ENCODE measurements at regions not wholly inside any gene's neighbourhood (a gene's known extent, or its start where the extent isn't known, plus 50 kb on each side); places are given as distances from the start of the nearest gene placed in this dataset.

DNA sequence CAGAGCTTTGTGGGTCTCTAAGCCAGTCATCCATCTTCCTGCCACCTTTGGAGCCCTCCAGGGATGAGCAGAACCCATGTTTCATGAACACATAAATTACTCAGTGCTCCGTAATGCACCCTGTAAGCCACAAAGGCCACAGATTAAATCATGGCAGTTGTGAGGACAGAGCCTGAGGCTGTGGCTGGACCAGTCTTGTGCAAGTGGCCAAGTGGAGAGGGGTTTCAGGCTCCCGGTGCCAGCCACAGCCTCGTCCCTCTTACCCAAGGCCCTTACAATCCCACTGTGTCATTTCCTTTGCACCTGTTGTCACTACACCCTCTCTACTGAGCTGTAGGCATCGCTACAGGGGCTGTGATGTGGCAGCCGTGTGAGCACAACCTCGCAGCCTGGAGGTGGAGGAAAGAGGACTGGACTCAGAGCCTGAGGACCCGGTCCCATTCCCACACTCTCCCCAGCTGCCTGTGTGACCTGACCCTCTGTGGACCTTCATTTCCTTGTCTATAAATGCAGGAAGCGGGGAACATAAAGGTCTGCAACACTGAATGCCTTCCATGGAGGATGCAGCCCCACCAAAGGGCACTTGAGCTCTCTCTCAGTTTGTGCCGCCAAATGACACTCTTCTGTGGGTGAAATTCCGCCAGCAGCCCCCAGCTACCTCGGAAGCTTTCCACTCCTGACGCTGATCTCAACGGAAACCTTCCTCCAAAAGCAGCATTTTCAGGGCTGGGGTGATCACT lies 792.0 kb downstream of the UQCRFS1 start:
- BruUV-seq (replicated peaks), result no TSS peak
- DNase-seq (ENCODE audit: low read depth, low spot score), result no peak
- Histone ChIP-seq H3K9ac (ENCODE audit: control insufficient read depth, insufficient read depth, low read length) (no peak overlapping the region), H4K20me1 (ENCODE audit: control insufficient read depth, insufficient read depth) (no peaks in the 10 kb centered on the region), H3K79me2 (ENCODE audit: control insufficient read depth, insufficient read depth, low read length) (no peaks in the 10 kb centered on the region), H3K27me3 (replicated peaks in 1 of 2; ENCODE audit: control insufficient read depth in 2 of 2, insufficient read depth in 2 of 2, low read length in 1 of 2) (no peaks in the 10 kb centered on the region), H3K4me2 (ENCODE audit: control insufficient read depth, insufficient read depth) (no peak overlapping the region), H3K27ac (ENCODE audit: control insufficient read depth, insufficient read depth) (no peak overlapping the region), H3K4me3 (no peak overlapping the region), H3K36me3 (ENCODE audit: control insufficient read depth in 2 of 2, insufficient read depth in 2 of 2, low read length in 1 of 2) (no peaks in the 10 kb centered on the region), H3K4me1 (ENCODE audit: control insufficient read depth, insufficient read depth, low read length) (no peaks in the 10 kb centered on the region), H3K9me3 (replicated peaks; ENCODE audit: control insufficient read depth, insufficient read depth, low read length) (no peaks in the 10 kb centered on the region; the same call in 2 of the 3 replicates), H2AFZ (ENCODE audit: control insufficient read depth, low read depth, low read length) (no peak overlapping the region)
- ATAC-seq, result no peak
- CTCF ChIA-PET, result no interaction called here
- POLR2A ChIA-PET, result interaction anchor here (0.6 kb wide), 1 partner anchor 586 kb away, joined by 3 read pairs; no protein-coding TSS in a partner anchor
- RAD21 ChIA-PET (ENCODE audit: unreplicated experiment), result interaction anchor here (4.1 kb wide), 1 partner anchor 21 kb away, joined by 11 read pairs; no protein-coding TSS in a partner anchor
- SMC1A ChIA-PET (ENCODE audit: uncharacterized antibody, unreplicated experiment), result no interaction called here
- TF ChIP-seq JUNB (IDR thresholded peaks at IDR 0.05) (no peak), MYB (IDR thresholded peaks at IDR 0.05; ENCODE audit: borderline replicate concordance, low read depth, low read length) (no peak), HDAC2 (IDR thresholded peaks at IDR 0.05) (no peak), PAX5 (IDR thresholded peaks at IDR 0.05; ENCODE audit: borderline replicate concordance, low read depth, low read length) (no peak), RFX5 (IDR thresholded peaks at IDR 0.05; ENCODE audit: low read depth, low read length) (no peak), SUPT20H (IDR thresholded peaks at IDR 0.05; ENCODE audit: borderline replicate concordance, control insufficient read depth, low read depth, low read length) (no peak), KLF5 (IDR thresholded peaks at IDR 0.05; ENCODE audit: partially characterized antibody) (no peak), POU2F2 (IDR thresholded peaks at IDR 0.05; ENCODE audit: borderline replicate concordance, low read depth, low read length) (no peak), BACH1 (IDR thresholded peaks at IDR 0.05; ENCODE audit: borderline replicate concordance) (no peak), SMC3 (IDR thresholded peaks at IDR 0.05; ENCODE audit: borderline replicate concordance, low read length) (no peak), KDM1A (IDR thresholded peaks at IDR 0.05; ENCODE audit: borderline replicate concordance) (no peak), RAD21 (IDR thresholded peaks at IDR 0.05; ENCODE audit: insufficient read depth, low read depth, low read length) (no peak), FOS (IDR thresholded peaks at IDR 0.05; ENCODE audit: borderline replicate concordance, extremely low read depth, insufficient read length) (no peak), NFYA (IDR thresholded peaks at IDR 0.05; ENCODE audit: borderline replicate concordance, low read depth, low read length) (no peak), STAT1 (conservative IDR thresholded peaks at IDR 0.05) (no peak), NR2C2 (IDR thresholded peaks at IDR 0.05; ENCODE audit: borderline replicate concordance, control insufficient read depth, insufficient read length, low read depth) (no peak)
- TF ChIP-seq, protein P1, sequence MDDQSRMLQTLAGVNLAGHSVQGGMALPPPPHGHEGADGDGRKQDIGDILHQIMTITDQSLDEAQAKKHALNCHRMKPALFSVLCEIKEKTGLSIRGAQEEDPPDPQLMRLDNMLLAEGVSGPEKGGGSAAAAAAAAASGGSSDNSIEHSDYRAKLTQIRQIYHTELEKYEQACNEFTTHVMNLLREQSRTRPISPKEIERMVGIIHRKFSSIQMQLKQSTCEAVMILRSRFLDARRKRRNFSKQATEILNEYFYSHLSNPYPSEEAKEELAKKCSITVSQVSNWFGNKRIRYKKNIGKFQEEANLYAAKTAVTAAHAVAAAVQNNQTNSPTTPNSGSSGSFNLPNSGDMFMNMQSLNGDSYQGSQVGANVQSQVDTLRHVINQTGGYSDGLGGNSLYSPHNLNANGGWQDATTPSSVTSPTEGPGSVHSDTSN (IDR thresholded peaks at IDR 0.05; ENCODE audit: insufficient replicate concordance, low read depth, low read length), result no peak
- TF ChIP-seq, protein P2, sequence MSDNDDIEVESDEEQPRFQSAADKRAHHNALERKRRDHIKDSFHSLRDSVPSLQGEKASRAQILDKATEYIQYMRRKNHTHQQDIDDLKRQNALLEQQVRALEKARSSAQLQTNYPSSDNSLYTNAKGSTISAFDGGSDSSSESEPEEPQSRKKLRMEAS (IDR thresholded peaks at IDR 0.05; ENCODE audit: low read depth, low read length), result no peak
- in situ Hi-C loops (cut with MboI) (no loop called here), intact Hi-C loops (cut with micrococcal nuclease; ENCODE audit: unreplicated experiment) (no loop called here)
- WGBS (ENCODE audit: insufficient coverage, insufficient replicate concordance, low lambda C conversion rate, missing lambda C conversion rate), result 13% methylated on average over 13 of the region's 13 CpGs
- FAIRE-seq, result no peak
